PC-3 (cell line): ENCODE measurements at regions not wholly inside any gene's neighbourhood (a gene's known extent, or its start where the extent isn't known, plus 50 kb on each side); places are given as distances from the start of the nearest gene placed in this dataset.

Experiments
- ATAC-seq: fragments of 200-7000 bp; cut with Tn5 transposase; 2 replicates; pipeline ENCODE4 v1.9.1; 2020; ENCODE audit warnings: mild to moderate bottlenecking, moderate library complexity
- BruUV-seq: library from RNA; stranded (reverse); fragments of 400-500 nt; replicated peaks from 2 replicates; lab custom pipeline; 2021; lab: Mats Ljungman, UMichigan
- CTCF ChIA-PET: fragments of 300-600 bp; sonication (Branson Sonifier 250); formaldehyde crosslinking; loops from one replicate; lab custom pipeline; 2022; ENCODE audit warnings: antibody characterized with exemption; lab: Charles Lee
- POLR2A ChIA-PET: fragments of 300-600 bp; sonication (Branson Sonifier 250); formaldehyde crosslinking; loops from one replicate; lab custom pipeline; 2022; ENCODE audit warnings: antibody characterized with exemption; ENCODE audit not compliant: unreplicated experiment; lab: Charles Lee
- DNase-seq: peaks from one replicate; pipeline ENCODE4 v3.0.0-alpha.2; 2015
- H2AFZ ChIP-seq: fragments of 300-600 bp; sonication (generic); 2 replicates; pipeline ENCODE4 v1.6.0; 2016; ENCODE audit warnings: antibody characterized with exemption, low read length
- H3F3A ChIP-seq: fragments of 300-600 bp; sonication (generic); one replicate; pipeline ENCODE4 v1.6.0; 2017; ENCODE audit warnings: antibody characterized with exemption, low read length, control low read depth, mild to moderate bottlenecking; ENCODE audit not compliant: unreplicated experiment
- H3K27ac ChIP-seq: fragments of 300-600 bp; sonication (generic); 2 replicates; pipeline ENCODE4 v1.5.1; 2016; ENCODE audit warnings: mild to moderate bottlenecking, low read length
- H3K27me3 ChIP-seq: fragments of 300-600 bp; sonication (generic); 2 replicates; pipeline ENCODE4 v1.6.1; 2016; ENCODE audit warnings: low read length, mixed read lengths
- H3K36me3 ChIP-seq: fragments of 300-600 bp; sonication (generic); 2 replicates; pipeline ENCODE4 v1.6.1; 2016; ENCODE audit warnings: low read depth, mixed run types, low read length, mixed read lengths
- H3K4me1 ChIP-seq: fragments of 300-600 bp; sonication (generic); 2 replicates; pipeline ENCODE4 v1.5.1; 2016; ENCODE audit warnings: low read length; ENCODE audit not compliant: insufficient read depth
- H3K4me2 ChIP-seq: fragments of 300-600 bp; sonication (generic); 2 replicates; pipeline ENCODE4 v1.6.0; 2016; ENCODE audit warnings: low read length
- H3K4me3 ChIP-seq: fragments of 300-600 bp; sonication (generic); 2 replicates; pipeline ENCODE4 v1.5.1; 2016; ENCODE audit warnings: mild to moderate bottlenecking, low read length, mixed read lengths
- H3K79me2 ChIP-seq: fragments of 300-600 bp; sonication (generic); 2 replicates; pipeline ENCODE4 v1.6.1; 2017; ENCODE audit warnings: low read length, mixed read lengths
- H3K9ac ChIP-seq: fragments of 300-600 bp; sonication (generic); 2 replicates; pipeline ENCODE4 v1.6.0; 2016; ENCODE audit warnings: mild to moderate bottlenecking, low read length
- H3K9me2 ChIP-seq: fragments of 300-600 bp; sonication (generic); replicated peaks from 2 replicates; pipeline ENCODE4 v1.6.1; 2016; ENCODE audit warnings: mixed run types, low read length, mixed read lengths
- H3K9me3 ChIP-seq: fragments of 300-600 bp; sonication (generic); 2 replicates; pipeline ENCODE4 v1.6.1; 2016; ENCODE audit warnings: low read length, mixed read lengths
- H4K20me1 ChIP-seq: fragments of 300-600 bp; sonication (generic); 2 replicates; pipeline ENCODE4 v1.6.1; 2016; ENCODE audit warnings: low read length, mixed read lengths
- EZH2 ChIP-seq: fragments of 300-600 bp; sonication (generic); IDR thresholded peaks from one replicate; pipeline ENCODE4 v1.6.1; 2017; ENCODE audit warnings: antibody characterized with exemption, mild to moderate bottlenecking, low read length; ENCODE audit not compliant: unreplicated experiment
- EZH2phosphoT487 ChIP-seq: fragments of 300-600 bp; sonication (generic); IDR thresholded peaks from 2 replicates; pipeline ENCODE4 v1.6.1; 2018; ENCODE audit warnings: mild to moderate bottlenecking, antibody characterized with exemption, low read length, borderline replicate concordance
- intact Hi-C: fragments of 100-400 bp; cut with micrococcal nuclease; formaldehyde crosslinking; loops from 2 replicates; pipeline ENCODE4 v1.9.0; 2023
- TF ChIP-seq, protein P1 (sequence below): fragments of 300-600 bp; sonication (generic); conservative IDR thresholded peaks from 2 replicates; pipeline ENCODE4 v1.5.1; 2017; ENCODE audit warnings: antibody characterized with exemption, low read depth, mild to moderate bottlenecking, low read length

DNA sequence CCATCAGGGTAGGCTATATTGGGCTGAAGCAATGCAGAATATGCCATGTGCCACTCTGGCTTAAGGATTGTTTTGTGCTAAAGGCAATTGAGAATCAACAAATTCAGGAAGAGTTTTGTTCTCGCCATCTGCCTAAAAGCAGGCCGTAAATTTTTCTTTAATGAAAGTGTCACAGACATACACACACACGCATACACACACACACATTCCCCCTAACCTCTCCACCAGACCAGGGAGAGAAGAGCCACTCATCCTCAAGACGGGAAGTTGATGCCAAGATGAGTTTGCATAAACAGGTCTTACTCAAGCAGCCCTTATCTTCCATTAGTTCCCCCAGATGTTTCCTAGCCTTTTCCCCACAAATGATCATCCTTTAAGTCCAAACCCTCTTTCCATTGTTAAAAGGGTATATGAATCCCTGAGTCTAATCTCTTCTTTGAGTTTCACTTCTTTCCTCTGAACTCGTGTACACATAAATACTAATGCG lies 59.6 kb upstream of the TRIM24 start:
- Histone ChIP-seq H2AFZ (no peak overlapping the region), H3K4me2 (no peak overlapping the region), H3K9me3 (no peaks in the 10 kb centered on the region), H3K27me3 (no peaks in the 10 kb centered on the region), H3K9me2 (no peaks in the 10 kb centered on the region), H3K4me3 (no peak overlapping the region), H3F3A (no peaks in the 10 kb centered on the region), H3K4me1 (no peaks in the 10 kb centered on the region), H3K79me2 (no peaks in the 10 kb centered on the region), H4K20me1 (no peaks in the 10 kb centered on the region), H3K27ac (no peak overlapping the region), H3K9ac (no peak overlapping the region), H3K36me3 (no peaks in the 10 kb centered on the region)
- no peak for TF ChIP-seq EZH2phosphoT487
- ChIA-PET POLR2A (no interaction called here), CTCF (no interaction called here)
- DNase-seq (no peak), ATAC-seq (no peak)
- intact Hi-C loops = no loop called here
- BruUV-seq = no TSS peak

DNA sequence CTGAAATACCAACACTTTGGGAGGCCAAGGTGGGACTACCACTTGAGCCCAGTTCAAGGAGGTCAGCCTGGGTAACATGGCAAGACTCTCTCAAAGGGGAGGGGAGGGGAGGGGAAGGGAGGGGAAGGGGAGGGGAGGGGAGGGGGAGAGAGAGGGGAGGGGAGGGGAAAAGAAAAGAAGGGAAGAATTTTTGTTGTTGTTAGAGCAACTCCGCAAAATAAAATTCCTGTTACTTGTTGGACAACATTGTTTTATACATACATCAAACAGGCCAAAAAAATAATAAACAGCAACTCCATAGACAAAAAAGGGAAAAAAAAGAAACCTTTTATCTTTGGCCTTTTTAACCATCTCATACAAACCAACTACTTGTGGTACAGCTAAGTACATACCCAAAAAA lies 57.3 kb upstream of the TRIM24 start:
- no peaks in the 10 kb centered on the region for H3K79me2 ChIP-seq
- no peaks in the 10 kb centered on the region for H4K20me1 ChIP-seq
- CTCF ChIA-PET = no interaction called here
- H3K36me3 ChIP-seq = no peaks in the 10 kb centered on the region
- POLR2A ChIA-PET = no interaction called here
- H3K9me2 ChIP-seq = no peaks in the 10 kb centered on the region
- no peak overlapping the region for H2AFZ ChIP-seq
- no peak overlapping the region for H3K4me2 ChIP-seq
- intact Hi-C loops = no loop called here
- H3K9me3 ChIP-seq = no peaks in the 10 kb centered on the region
- no peak overlapping the region for H3K9ac ChIP-seq
- TF ChIP-seq EZH2 (no peak), EZH2phosphoT487 (no peak)
- TF ChIP-seq, protein P1, sequence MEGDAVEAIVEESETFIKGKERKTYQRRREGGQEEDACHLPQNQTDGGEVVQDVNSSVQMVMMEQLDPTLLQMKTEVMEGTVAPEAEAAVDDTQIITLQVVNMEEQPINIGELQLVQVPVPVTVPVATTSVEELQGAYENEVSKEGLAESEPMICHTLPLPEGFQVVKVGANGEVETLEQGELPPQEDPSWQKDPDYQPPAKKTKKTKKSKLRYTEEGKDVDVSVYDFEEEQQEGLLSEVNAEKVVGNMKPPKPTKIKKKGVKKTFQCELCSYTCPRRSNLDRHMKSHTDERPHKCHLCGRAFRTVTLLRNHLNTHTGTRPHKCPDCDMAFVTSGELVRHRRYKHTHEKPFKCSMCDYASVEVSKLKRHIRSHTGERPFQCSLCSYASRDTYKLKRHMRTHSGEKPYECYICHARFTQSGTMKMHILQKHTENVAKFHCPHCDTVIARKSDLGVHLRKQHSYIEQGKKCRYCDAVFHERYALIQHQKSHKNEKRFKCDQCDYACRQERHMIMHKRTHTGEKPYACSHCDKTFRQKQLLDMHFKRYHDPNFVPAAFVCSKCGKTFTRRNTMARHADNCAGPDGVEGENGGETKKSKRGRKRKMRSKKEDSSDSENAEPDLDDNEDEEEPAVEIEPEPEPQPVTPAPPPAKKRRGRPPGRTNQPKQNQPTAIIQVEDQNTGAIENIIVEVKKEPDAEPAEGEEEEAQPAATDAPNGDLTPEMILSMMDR = no peak
- BruUV-seq = no TSS peak
- ATAC-seq = no peak
- no peak for DNase-seq
- H3K4me1 ChIP-seq = no peaks in the 10 kb centered on the region
- no peak overlapping the region for H3K4me3 ChIP-seq
- no peak overlapping the region for H3K27ac ChIP-seq
- no peaks in the 10 kb centered on the region for H3F3A ChIP-seq
- no peaks in the 10 kb centered on the region for H3K27me3 ChIP-seq

DNA sequence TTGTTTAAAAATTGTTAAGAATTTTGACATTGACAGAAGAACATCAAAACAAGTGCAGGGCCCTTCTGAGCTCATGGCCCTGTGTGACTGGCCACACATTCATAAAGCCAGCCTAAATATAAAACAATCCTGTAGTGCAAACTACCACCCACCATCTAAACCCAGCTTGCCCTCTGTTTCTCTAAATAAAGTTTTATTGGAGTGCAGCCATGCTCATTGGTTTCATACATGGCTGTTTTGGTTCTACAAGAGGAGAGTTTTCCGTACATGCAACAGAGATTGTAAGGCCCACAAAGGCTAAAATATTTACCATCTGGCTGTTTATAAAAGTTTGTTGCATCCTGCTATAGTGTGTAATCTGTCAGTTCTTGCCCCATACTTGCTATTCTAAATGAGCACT lies 54.6 kb upstream of the TRIM24 start:
- H3K4me1 ChIP-seq = no peaks in the 10 kb centered on the region
- H3K4me3 ChIP-seq = no peak overlapping the region
- no peak overlapping the region for H3K9ac ChIP-seq
- ATAC-seq (no peak), DNase-seq (no peak)
- POLR2A ChIA-PET = no interaction called here
- no peaks in the 10 kb centered on the region for H3K79me2 ChIP-seq
- no peaks in the 10 kb centered on the region for H3F3A ChIP-seq
- CTCF ChIA-PET = no interaction called here
- H3K9me2 ChIP-seq = no peaks in the 10 kb centered on the region
- intact Hi-C loops = no loop called here
- H3K4me2 ChIP-seq = no peak overlapping the region
- no peaks in the 10 kb centered on the region for H4K20me1 ChIP-seq
- H3K9me3 ChIP-seq = no peaks in the 10 kb centered on the region
- H3K36me3 ChIP-seq = no peaks in the 10 kb centered on the region
- no peak overlapping the region for H3K27ac ChIP-seq
- no peaks in the 10 kb centered on the region for H3K27me3 ChIP-seq
- TF ChIP-seq, protein P1 = no peak
- H2AFZ ChIP-seq = no peak overlapping the region
- no TSS peak for BruUV-seq
